ENCODE measurements at regions not wholly inside any gene's neighbourhood (a gene's known extent, or its start where the extent isn't known, plus 50 kb on each side); places are given as distances from the start of the nearest gene placed in this dataset.
A peak's percentile ranks its signal among the peaks of the same experiment; 100 is the strongest.
"Not testable (repeated sequence)": the region's sequence is repeated elsewhere in the genome, so short reads cannot be mapped to it uniquely, and the experiment has no call there.

DNA sequence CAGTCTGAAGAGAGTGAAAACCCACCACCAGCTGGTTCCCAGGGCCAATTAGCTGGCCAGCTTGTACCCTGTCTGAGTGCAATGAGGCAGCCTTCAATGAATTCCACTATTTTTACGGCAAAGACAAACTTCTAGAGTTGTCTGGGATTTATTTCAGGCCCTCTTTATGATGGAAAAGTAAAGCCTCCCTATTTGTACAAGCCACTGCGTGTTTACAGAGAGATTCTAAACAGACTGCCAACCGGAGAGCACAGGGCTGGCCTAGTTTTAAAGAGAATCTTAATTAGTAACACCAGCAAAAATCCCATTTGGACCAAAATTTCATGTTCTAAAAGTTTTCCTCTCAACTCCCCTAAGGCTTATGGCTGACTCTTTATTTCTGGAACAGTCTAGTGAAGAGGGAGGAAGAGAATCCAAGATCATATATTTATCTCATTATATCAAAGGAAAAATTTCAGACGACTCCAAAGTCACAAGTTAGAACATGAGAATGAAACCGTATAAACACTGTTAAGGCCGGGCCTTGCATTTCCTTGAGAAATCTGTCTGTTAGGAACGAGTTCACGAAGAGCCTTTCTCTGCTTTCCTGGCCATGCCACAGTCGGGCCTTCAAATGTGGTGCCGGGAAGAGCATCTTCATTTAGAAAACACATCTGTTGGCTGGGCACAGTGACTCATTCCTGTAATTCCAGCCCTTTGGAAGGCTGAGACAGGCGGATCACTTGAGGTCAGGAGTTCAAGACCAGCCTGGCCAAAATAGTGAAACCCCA, 724.6 kb upstream of the NRP1 start:
- no peak for DNase-seq (ENCODE audit: low read depth)

DNA sequence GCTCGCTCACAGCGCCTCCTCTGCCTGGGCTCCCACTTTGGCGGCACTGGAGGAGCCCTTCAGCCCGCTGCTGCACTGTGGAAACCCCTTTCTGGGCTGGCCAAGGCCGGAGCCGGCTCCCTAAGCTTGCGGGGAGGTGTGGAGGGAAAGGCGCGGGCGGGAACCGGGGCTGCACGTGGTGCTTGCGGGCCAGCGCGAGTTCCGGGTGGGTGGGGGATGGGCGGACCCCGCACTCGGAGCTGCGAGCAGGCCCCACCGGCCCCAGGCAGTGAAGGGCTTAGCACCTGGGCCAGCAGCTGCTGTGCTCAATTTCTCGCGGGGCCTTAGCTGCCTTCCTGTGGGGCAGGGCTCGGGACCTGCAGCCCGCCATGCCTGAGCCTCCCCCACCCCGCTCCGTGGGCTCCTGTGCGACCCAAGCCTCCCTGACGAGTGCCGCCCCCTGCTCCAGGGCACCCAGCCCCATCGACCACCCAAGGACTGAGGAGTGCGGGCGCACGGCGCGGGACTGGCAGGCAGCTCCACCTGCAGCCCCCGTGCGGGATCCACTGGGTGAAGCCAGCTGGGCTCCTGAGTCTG, 721.0 kb upstream of the NRP1 start:
- not testable (repeated sequence) for DNase-seq (ENCODE audit: low read depth); H3K4me3 ChIP-seq (ENCODE audit: low read length)

More for the DNA sequence above, 724.6 kb upstream of the NRP1 start:
- no peak overlapping the region for H3K4me3 ChIP-seq (ENCODE audit: low read length)
- TF ChIP-seq, protein P1, sequence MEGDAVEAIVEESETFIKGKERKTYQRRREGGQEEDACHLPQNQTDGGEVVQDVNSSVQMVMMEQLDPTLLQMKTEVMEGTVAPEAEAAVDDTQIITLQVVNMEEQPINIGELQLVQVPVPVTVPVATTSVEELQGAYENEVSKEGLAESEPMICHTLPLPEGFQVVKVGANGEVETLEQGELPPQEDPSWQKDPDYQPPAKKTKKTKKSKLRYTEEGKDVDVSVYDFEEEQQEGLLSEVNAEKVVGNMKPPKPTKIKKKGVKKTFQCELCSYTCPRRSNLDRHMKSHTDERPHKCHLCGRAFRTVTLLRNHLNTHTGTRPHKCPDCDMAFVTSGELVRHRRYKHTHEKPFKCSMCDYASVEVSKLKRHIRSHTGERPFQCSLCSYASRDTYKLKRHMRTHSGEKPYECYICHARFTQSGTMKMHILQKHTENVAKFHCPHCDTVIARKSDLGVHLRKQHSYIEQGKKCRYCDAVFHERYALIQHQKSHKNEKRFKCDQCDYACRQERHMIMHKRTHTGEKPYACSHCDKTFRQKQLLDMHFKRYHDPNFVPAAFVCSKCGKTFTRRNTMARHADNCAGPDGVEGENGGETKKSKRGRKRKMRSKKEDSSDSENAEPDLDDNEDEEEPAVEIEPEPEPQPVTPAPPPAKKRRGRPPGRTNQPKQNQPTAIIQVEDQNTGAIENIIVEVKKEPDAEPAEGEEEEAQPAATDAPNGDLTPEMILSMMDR (IDR thresholded peaks at IDR 0.05; ENCODE audit: insufficient read depth, low read depth, low read length, missing control alignments) = no peak

DNA sequence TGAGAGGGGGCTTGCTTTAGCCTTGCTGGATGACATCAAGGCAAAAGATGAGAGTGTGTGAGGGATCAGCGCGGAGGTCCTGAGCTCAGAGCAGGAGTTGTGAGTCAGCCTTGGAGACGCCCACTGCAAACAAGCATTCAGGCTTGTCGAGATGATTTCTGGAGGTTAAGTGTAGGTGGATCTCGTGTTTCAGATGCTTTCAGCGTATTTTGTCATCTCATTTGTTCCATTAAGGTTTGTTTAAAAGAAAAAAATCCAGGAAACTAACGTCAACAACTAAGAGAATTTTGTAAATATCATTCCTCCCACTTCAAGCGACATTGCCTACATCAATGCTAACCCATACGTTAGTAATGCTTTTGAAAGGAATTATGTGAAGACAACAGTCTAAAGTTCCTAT, 715.4 kb upstream of the NRP1 start:
- no peak overlapping the region for H3K4me3 ChIP-seq (ENCODE audit: low read length)
- DNase-seq (ENCODE audit: low read depth) = peak; percentile 67
- TF ChIP-seq, protein P1 (IDR thresholded peaks at IDR 0.05; ENCODE audit: insufficient read depth, low read depth, low read length, missing control alignments) = no peak

DNA sequence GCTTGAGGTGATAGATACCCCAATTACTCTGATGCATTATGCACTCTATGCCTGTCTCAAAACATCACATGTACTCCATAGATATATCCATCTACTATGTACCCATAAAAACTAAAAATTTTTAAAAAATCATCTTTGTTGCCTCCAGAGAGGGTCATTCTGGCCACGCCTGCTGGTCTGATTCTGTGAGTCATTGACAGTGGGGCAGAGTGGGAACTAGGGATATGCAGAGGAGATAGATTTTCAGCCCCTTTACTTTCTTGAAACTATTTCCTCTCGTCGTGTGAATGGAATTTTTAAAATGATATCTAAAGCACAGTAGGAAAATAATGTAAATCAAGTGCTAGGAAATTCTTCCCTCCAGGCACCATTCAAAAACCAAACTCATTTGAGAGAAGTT, 715.0 kb upstream of the NRP1 start:
- TF ChIP-seq, protein P1 (IDR thresholded peaks at IDR 0.05; ENCODE audit: insufficient read depth, low read depth, low read length, missing control alignments) = no peak
- H3K4me3 ChIP-seq (ENCODE audit: low read length) = no peak overlapping the region
- DNase-seq (ENCODE audit: low read depth) = no peak

DNA sequence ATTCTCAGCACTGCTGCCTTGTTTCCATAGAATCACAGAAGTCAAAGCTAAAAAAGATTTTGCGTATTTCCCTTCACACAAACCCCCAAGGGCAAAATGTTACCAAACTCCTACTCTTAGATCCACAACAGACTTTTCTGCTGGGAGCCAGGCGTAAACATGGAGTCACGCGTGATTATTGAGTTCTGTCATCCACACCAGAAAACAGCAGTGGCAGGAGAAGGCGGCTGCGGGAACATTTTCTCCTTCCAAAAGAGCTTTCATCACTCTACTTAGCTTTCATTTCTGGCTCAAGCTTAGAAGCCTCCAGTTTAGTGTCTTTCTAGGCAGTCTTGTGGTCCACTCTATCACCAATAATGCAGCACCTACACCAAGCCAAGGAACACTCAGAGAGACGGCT, 712.9 kb upstream of the NRP1 start:
- no peak for DNase-seq (ENCODE audit: low read depth)
- TF ChIP-seq, protein P1 (IDR thresholded peaks at IDR 0.05; ENCODE audit: insufficient read depth, low read depth, low read length, missing control alignments) = no peak
- H3K4me3 ChIP-seq (ENCODE audit: low read length) = no peak overlapping the region

DNA sequence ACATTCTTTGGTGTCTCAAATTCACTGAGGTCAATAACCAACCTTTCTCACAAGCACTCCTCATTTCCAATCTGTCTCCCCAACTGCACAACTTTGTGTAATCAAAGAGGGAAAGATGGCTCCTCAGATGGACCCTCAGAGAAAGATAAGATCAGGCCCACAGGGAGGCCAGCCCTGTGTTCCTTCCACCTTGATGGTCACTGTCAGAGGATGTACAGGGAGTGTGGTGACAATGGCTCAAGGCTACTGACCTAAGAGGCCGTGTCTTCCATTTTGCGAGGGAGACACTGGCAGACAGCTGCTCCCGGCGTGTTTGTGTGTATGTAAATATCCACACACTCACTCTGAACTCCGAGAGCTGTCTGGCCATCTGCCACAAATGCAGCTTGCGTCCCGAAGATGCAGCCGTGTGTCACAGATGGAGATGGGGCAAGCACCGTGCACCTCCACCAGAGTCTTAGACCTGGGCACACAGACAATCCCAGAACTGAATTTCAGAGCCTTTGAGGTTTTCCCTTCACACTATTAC, 712.1 kb upstream of the NRP1 start:
- TF ChIP-seq, protein P1 (IDR thresholded peaks at IDR 0.05; ENCODE audit: insufficient read depth, low read depth, low read length, missing control alignments) = no peak
- no peak for DNase-seq (ENCODE audit: low read depth)
- H3K4me3 ChIP-seq (ENCODE audit: low read length) = no peak overlapping the region

DNA sequence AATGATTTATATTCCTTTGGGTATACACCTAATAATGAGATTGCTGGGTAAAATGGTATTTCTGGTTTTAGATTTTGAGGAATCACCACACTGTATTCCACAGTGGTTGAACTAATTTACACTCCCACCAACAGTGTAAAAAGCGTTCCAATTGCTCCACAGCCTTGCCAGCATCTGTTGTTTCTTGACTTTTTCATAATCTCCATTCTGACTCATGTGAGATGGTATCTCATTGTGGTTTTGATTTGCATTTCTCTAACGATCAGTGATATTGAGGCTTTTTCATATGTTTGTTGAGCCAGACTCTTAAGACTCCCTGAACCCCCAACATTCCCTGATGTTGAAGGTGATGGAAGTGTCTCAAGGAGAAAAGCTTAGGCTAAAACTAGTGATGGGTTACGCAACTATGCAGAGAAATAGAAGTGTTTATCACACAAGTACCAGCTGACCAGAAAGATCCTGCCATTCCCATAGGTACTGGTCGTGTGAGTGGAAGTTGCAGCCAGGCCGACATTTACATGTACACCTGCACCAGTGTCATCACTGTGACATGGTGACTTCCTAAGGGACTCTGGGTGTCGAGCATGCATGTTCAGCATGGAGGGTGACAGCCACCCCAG, 711.2 kb upstream of the NRP1 start:
- DNase-seq (ENCODE audit: low read depth) = peak; percentile 14
- TF ChIP-seq, protein P1 (IDR thresholded peaks at IDR 0.05; ENCODE audit: insufficient read depth, low read depth, low read length, missing control alignments) = no peak
- H3K4me3 ChIP-seq (ENCODE audit: low read length) = no peak overlapping the region

Data from epithelial cell of esophagus (primary cell).